SK-N-SH treated with all-trans-retinoic acid at 6 μM for 48 hours (cell line): ENCODE measurements at regions not wholly inside any gene's neighbourhood (a gene's known extent, or its start where the extent isn't known, plus 50 kb on each side); places are given as distances from the start of the nearest gene placed in this dataset.

Experiments
- ATAC-seq: fragments of 200-7000 bp; cut with Tn5 transposase; 3 replicates; pipeline ENCODE4 v1.9.1; 2020; ENCODE audit warnings: mild to moderate bottlenecking, moderate library complexity
- ARNTL ChIP-seq: fragments of 450-650 bp; formaldehyde crosslinking; IDR thresholded peaks from 2 replicates; pipeline ENCODE4 v1.5.0; 2020; ENCODE audit warnings: low read depth, mild to moderate bottlenecking, moderate library complexity, borderline replicate concordance
- BACH2 ChIP-seq: fragments of 250-450 bp; sonication (Bioruptor Pico); IDR thresholded peaks from 2 replicates; pipeline ENCODE4 v1.9.0; 2021; ENCODE audit warnings: mild to moderate bottlenecking, borderline replicate concordance
- CREB5 ChIP-seq: fragments of 250-450 bp; sonication (Bioruptor Pico); IDR thresholded peaks from 2 replicates; pipeline ENCODE4 v1.5.1; 2020; ENCODE audit warnings: low read depth, mild to moderate bottlenecking, moderate library complexity
- CSDC2 ChIP-seq: fragments of 250-450 bp; sonication (Bioruptor Pico); IDR thresholded peaks from 2 replicates; pipeline ENCODE4 v1.5.0; 2020; ENCODE audit warnings: mild to moderate bottlenecking, moderate library complexity
- ESRRG ChIP-seq: fragments of 250-450 bp; sonication (Bioruptor Pico); IDR thresholded peaks from 2 replicates; pipeline ENCODE4 v1.6.1; 2021; ENCODE audit warnings: mild to moderate bottlenecking
- GLIS3 ChIP-seq: fragments of 250-450 bp; sonication (Bioruptor Pico); IDR thresholded peaks from 2 replicates; pipeline ENCODE4 v1.5.0; 2020; ENCODE audit warnings: mild to moderate bottlenecking, moderate library complexity
- ISL1 ChIP-seq: fragments of 250-450 bp; sonication (Bioruptor Pico); IDR thresholded peaks from 2 replicates; pipeline ENCODE4 v2.1.2; 2022; ENCODE audit warnings: mild to moderate bottlenecking, moderate library complexity
- OSR1 ChIP-seq: fragments of 250-450 bp; sonication (Bioruptor Pico); IDR thresholded peaks from 2 replicates; pipeline ENCODE4 v1.8.0; 2022; ENCODE audit warnings: moderate library complexity, mild to moderate bottlenecking, inconsistent platforms
- PATZ1 ChIP-seq: fragments of 250-450 bp; sonication (Bioruptor Pico); IDR thresholded peaks from 2 replicates; pipeline ENCODE4 v1.8.0; 2020; ENCODE audit warnings: mild to moderate bottlenecking, moderate library complexity, borderline replicate concordance
- POU6F1 ChIP-seq: fragments of 250-450 bp; sonication (Bioruptor Pico); IDR thresholded peaks from 2 replicates; pipeline ENCODE4 v1.8.0; 2021; ENCODE audit warnings: low read depth, mild to moderate bottlenecking, moderate library complexity, borderline replicate concordance
- PPARA ChIP-seq: fragments of 250-450 bp; sonication (Bioruptor Pico); IDR thresholded peaks from 2 replicates; pipeline ENCODE4 v1.5.0; 2020; ENCODE audit warnings: mild to moderate bottlenecking, borderline replicate concordance
- SNAI2 ChIP-seq: fragments of 250-450 bp; sonication (Bioruptor Pico); IDR thresholded peaks from 2 replicates; pipeline ENCODE4 v1.5.0; 2020; ENCODE audit warnings: mild to moderate bottlenecking, moderate library complexity
- TCF4 ChIP-seq: fragments of 250-450 bp; sonication (Bioruptor Pico); IDR thresholded peaks from 2 replicates; pipeline ENCODE4 v1.8.0; 2021; ENCODE audit warnings: mild to moderate bottlenecking, moderate library complexity, borderline replicate concordance
- TOX ChIP-seq: fragments of 250-450 bp; sonication (Bioruptor Pico); IDR thresholded peaks from 2 replicates; pipeline ENCODE4 v1.8.0; 2021; ENCODE audit warnings: mild to moderate bottlenecking, moderate library complexity, borderline replicate concordance
- TSHZ2 ChIP-seq: fragments of 250-450 bp; sonication (Bioruptor Pico); IDR thresholded peaks from 2 replicates; pipeline ENCODE4 v1.5.0; 2020; ENCODE audit warnings: mild to moderate bottlenecking, moderate library complexity
- ZFP30 ChIP-seq: fragments of 450-650 bp; formaldehyde crosslinking; IDR thresholded peaks from 2 replicates; pipeline ENCODE4 v1.5.0; 2022; ENCODE audit warnings: mild to moderate bottlenecking, moderate library complexity
- ZNF565 ChIP-seq: fragments of 450-650 bp; formaldehyde crosslinking; conservative IDR thresholded peaks from 2 replicates; pipeline ENCODE4 v1.5.0; 2020; ENCODE audit warnings: low read depth, mild to moderate bottlenecking, moderate library complexity
- ZNF70 ChIP-seq: fragments of 450-650 bp; formaldehyde crosslinking; IDR thresholded peaks from 2 replicates; pipeline ENCODE4 v1.5.0; 2020; ENCODE audit warnings: mild to moderate bottlenecking, moderate library complexity
- TF ChIP-seq, protein P1 (sequence below): fragments of 250-450 bp; sonication (Bioruptor Pico); IDR thresholded peaks from 2 replicates; pipeline ENCODE4 v1.5.1; 2021; ENCODE audit warnings: mild to moderate bottlenecking, moderate library complexity

DNA sequence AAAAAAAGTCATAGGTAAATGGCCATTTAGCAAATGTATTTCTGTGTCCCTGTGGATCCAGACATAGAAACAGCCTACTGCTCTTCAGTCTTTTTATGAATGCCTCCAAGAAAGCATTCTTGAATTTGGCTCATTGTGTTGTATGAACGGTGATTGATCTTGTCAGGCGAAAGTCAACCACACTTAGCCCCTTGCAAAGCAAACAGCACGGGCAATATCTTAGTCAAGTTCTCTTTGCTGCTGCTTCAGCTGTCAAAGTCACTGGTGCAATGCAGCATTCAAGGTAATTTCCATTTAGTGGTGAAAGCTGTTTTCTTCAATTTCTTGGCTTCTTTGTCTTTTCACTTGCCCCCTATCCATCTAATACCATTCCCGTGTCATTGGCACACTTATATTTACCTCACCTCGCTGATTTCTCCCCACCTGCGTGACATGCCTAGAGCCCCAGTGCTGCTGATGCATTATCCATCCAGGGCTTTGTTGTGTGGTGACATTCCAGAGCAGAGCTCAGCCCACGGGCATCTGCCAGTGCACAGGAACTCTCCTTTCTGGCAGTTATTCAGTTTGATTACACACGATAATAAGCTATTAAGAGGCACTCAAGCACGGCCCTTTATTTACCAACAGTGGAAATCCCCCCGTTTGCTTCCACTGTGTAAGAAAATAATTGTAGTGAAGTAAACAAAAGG is 362.3 kb upstream of the NOVA1 start:
- no peak for TF ChIP-seq SNAI2 (CRISPR knock-in tag)
- TF ChIP-seq GLIS3 (CRISPR knock-in tag) = no peak
- TF ChIP-seq ESRRG (CRISPR knock-in tag) = no peak
- TF ChIP-seq POU6F1 = no peak
- no peak for TF ChIP-seq TCF4 (CRISPR knock-in tag)
- no peak for TF ChIP-seq TSHZ2 (CRISPR knock-in tag)
- TF ChIP-seq ARNTL (CRISPR knock-in tag) = no peak
- no peak for TF ChIP-seq ZNF565 (CRISPR knock-in tag)
- TF ChIP-seq CSDC2 (CRISPR knock-in tag) = no peak
- ATAC-seq = no peak

GRCh38 chr14:26963711-26964110 is 365.9 kb upstream of the NOVA1 start:
- no peak for ATAC-seq
- TF ChIP-seq ZFP30 (CRISPR knock-in tag) (no peak), ZNF70 (CRISPR knock-in tag) (no peak), ZNF565 (CRISPR knock-in tag) (no peak), SNAI2 (CRISPR knock-in tag) (no peak), TCF4 (CRISPR knock-in tag) (no peak), CREB5 (CRISPR knock-in tag) (no peak), OSR1 (no peak), ARNTL (CRISPR knock-in tag) (no peak), PPARA (CRISPR knock-in tag) (no peak), ESRRG (CRISPR knock-in tag) (no peak), GLIS3 (CRISPR knock-in tag) (no peak), ISL1 (CRISPR knock-in tag) (no peak), CSDC2 (CRISPR knock-in tag) (no peak), TOX (CRISPR knock-in tag) (no peak), BACH2 (CRISPR knock-in tag) (no peak), POU6F1 (no peak), PATZ1 (no peak), TSHZ2 (CRISPR knock-in tag) (no peak)
- TF ChIP-seq, protein P1, sequence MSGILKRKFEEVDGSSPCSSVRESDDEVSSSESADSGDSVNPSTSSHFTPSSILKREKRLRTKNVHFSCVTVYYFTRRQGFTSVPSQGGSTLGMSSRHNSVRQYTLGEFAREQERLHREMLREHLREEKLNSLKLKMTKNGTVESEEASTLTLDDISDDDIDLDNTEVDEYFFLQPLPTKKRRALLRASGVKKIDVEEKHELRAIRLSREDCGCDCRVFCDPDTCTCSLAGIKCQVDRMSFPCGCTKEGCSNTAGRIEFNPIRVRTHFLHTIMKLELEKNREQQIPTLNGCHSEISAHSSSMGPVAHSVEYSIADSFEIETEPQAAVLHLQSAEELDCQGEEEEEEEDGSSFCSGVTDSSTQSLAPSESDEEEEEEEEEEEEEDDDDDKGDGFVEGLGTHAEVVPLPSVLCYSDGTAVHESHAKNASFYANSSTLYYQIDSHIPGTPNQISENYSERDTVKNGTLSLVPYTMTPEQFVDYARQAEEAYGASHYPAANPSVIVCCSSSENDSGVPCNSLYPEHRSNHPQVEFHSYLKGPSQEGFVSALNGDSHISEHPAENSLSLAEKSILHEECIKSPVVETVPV = no peak
- TF ChIP-seq, all 23 proteins: peak for 0
